ENCODE measurements at regions not wholly inside any gene's neighbourhood (a gene's known extent, or its start where the extent isn't known, plus 50 kb on each side); places are given as distances from the start of the nearest gene placed in this dataset.
"Not testable (repeated sequence)": the region's sequence is repeated elsewhere in the genome, so short reads cannot be mapped to it uniquely, and the experiment has no call there.

DNA sequence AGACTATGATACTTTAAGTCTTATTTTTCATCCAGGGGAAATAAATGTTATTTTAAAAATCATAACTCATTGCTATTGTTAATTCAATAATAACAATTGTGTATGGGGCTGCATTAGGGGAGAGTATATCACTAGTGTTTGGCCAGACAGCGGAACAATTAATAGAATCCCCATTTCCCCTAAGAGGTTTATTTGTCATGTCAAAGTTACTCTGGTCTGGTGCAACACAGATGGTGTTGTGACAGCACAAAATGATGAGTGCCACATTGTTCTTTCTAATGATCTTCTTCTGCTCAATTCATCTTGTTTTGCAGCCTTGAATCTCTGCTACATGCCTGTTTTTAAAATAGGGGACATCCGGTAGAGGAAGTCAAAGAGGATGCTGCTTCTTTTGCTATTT is 351.6 kb downstream of the NSUN3 start:
- no peak for DNase-seq

DNA sequence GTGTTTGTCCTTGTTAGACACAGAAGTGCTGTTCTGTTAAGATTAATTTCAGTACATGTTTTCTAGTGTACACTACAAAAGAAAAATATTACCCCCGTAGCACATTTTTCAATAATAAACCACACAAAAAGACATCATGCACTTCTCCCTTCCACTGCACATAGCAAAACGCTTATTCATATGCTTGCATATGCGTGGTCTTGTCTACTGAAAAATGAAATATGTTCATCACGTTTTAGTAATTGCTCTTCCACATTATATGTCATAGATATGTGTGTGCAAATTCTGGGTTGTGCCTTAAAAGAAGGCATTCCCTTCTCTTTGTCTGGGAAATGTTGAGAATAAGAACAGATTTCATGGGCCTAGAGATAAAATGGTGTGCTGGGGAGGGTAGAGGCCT is 353.9 kb downstream of the NSUN3 start:
- DNase-seq = no peak

DNA sequence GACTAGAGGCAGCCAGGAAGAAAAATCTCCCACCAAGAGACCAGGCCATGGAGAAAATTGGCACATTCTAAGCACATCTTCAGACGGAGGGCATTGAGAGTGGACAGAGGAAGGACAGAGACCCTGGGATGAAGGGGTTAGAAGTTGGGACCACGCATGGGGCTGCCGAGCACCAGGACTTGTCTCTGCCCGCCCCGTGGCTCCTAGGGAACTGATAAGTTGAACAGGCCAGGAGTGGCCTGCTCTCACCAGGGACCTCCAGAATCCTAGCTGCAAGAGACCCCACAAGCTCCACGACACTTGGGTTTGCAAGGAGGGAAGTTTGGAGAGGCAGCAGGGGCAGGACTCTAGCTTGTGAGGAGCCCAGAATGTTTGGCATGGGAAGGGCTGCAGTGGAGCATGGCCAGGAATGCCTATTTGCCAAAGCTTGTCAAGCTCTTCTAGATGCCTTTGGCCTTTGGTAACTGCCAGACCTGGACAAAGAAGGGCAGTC is 355.1 kb downstream of the NSUN3 start:
- DNase-seq = no peak

DNA sequence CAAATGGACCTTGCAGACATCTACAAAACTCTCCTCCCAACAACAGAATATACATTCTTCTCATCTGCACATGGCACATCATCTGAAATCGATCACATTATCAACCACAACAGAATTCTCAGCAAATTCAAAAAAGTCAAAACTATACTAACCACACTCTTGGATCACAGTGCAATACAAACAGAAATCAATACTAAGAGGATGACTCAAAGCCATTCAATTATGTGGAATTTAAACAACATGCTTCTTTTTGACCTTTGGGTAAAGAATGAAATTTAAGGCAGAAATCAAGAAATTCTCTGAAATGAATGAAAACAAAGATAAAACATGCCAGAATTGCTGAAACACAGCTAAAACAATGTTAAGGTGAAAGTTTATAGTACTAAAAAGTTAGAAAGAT is 358.1 kb downstream of the NSUN3 start:
- no peak for DNase-seq

DNA sequence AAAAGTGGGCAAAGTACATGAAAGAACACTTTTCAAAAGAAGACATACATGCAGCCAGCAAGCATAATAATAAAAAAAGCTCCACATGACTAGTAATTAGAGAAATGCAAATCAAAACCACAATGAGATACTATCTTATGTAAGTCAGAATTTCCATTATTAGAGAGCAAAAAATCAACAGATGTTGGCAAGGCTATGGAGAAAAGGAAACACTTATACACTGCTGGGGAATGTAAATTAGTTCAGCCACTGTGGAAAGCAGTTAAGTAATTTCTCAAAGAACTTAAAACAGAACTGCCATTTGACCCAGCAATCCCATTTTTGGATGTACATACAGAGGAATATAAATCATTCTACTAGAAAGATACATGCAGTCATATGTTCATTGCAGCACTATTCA is 360.7 kb downstream of the NSUN3 start:
- DNase-seq = no peak

DNA sequence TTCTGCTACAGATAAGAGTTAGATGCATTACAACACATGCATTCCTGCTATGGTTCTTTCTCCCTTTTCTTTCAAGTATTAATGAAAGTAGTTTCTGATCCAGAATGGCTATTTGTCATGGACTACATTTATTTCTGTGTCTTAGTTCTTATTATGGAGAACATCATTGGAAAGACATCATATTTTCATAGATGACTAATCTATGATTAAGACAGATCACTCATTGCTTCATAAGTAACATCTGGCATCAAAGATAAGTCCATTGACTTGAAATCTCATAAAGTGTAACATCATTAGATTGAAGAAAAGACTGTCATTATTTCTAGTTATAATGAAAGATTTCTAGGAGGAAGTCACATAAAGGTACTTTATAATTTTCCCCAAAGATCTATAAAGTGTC is 366.7 kb downstream of the NSUN3 start:
- DNase-seq = no peak

DNA sequence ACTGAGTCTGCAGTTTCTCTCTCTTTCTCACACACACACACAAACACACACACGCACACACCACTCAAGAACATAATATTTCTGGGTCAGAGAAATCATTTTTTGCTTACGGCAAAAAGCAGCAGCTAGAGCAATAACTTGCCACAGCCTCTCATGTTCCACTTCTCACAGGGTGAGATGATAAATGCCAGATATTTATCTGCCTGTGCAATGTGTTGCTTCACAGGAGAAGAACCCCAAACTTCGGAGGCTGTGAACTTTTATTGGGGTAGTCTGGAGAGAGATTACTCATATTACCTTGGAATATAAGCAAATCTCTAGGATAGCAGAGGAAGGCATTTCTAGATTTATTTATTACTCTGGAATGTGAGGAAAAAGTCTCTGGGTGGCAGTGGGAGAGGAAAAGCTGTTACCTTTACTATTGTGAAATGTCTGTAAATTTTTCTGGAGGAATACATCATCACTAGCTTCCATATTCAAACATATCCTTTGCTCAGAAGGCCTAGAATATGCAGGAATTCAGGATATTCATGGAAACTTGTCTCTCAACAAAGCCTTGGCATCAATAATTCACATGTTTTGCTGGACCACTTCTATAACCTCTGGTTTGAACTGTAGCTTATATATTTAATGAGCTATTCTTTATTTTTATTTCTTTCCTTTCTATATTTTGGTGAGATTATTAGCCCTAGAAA is 369.2 kb downstream of the NSUN3 start:
- DNase-seq = no peak

DNA sequence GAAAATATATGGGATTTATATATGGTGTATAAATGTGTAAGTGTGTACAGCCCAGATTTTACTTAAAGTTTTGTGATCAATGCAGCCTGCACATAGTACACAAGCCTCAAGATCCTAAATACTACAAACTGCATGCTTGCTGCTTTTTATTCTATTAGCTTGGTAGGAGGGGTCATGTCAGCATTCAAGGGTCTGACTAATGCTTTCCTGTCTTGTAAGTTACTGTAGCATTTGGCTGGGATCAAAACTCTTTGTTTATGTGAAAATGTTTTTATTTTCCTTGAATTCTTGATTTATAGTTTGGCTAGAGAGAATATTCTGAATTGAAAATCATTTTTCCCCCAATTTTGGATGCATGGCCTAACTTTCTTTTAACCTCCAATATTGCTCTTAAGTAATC is 370.9 kb downstream of the NSUN3 start:
- DNase-seq = no peak

DNA sequence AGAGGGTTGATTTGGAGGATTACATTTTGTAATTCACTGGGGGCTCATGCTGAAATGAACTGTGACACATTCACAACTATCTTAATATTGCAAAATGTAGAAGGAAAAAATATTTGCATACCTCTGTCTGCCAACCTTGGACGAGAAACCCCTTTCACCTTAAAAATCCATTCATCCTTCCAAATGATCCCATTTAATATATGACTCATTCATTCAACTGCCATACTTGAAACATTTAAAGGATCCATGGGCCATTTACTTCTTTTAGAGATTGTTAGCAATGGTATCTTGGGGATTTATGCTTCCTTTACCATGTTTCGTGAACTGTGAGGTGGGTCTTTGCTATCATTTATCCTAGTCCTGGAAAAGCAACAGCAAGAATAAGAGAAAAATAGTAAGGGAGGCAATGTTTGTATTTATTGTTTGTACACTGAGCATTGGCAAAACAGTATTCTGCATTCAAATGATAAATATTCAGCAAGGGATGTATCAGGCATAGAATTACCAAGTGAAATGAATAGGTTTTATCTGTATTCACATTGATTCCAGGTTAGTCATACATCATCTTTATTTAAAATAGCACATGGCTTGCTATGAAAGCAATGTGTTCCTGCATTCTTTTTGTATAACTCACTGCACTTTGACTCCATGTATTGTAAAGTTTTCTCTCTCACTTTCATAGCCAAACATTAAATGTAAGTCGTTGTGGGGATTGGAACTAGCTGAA is 378.1 kb downstream of the NSUN3 start:
- no peak for DNase-seq

DNA sequence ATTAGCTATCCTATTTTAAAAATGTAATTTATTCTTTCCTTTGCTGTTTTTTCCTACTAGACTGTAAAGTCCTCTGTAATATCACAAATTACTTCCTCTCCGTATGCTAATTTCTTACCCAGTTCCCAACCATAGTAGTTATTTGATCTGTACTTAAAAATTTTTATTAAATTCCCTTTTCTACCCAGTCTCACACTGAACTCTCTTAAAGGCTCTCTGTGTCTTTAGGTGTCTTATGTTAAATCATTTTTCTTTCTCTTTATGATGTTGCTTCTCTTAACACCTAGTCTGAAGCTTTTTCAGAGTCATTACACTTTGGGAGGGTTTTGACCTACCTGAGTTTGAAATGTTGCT is 378.6 kb downstream of the NSUN3 start:
- no peak for DNase-seq

DNA sequence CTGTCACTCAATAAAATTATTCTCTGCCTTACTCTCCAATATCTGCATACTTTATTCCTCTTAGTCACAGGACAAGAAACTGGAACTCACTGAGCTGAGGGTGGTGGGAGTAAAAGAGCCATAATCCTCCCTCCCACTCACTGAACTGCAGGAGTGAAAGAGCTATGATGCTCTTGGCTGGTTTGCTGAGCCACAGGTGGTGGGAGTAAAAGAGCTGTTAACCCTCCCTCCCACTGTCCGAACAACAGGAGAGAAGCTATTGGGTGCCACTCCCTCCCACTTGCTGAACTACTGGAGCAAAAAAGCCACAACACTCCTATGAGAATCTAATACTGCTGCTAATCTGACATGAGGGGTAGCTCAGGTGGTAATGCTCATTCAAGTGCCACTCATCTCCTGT is 391.0 kb downstream of the NSUN3 start:
- no peak for DNase-seq

DNA sequence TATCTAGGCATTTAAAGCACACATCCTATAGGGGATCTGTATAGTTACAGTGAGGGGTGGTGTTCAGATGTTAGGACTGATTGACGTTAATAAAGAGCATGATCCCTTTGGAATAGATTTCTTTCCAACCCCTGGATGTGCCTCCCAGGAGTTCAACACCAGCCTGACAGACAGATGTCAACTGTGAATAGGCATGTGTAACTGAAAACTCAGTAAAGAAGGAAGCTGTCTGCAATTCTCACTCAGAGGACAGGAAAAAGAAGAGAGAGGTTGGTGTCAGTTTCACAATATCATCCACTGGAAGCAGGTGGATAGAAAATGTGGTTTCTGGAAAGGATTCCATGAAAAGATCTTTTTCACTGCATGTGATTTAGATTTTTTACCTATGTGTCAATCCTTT is 396.3 kb downstream of the NSUN3 start:
- DNase-seq = no peak

DNA sequence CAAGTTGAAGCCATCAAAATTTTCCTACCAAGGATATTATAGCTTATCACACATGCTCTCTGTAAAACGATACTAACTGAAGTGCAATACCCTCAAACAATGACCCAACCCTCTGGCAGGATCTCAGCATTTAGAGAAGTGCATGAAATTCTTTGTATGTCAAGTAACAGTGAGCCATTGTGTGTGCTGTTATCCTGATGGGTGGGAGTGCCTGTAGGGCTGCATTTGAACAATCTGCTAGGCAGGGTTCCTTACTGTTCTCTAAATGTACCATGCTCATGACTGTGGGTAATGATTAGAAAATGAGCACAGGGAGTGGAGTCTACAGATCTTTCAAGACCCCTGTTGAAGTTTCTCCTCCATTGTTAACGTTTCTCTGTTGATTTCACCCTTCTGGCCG is 398.1 kb downstream of the NSUN3 start:
- no peak for DNase-seq

DNA sequence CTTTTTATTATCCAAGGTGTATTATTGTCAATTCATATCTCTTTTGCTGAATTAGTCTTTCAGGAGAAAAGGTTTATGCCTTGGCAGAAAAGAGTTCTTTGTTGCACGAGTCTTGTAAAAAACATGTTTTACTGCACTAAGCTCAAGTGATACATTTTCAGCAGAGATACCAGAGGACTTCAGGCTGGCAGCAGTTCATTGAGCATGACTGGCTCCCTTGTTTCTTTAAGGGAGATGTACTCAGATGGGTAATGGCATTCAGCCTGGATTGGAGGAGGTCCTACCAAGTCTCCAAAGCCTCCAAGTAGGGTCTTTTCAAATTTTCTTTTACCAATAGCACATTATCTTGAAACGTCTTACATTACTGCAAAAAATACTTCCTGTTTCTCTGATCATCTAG is 400.1 kb downstream of the NSUN3 start:
- DNase-seq = no peak

DNA sequence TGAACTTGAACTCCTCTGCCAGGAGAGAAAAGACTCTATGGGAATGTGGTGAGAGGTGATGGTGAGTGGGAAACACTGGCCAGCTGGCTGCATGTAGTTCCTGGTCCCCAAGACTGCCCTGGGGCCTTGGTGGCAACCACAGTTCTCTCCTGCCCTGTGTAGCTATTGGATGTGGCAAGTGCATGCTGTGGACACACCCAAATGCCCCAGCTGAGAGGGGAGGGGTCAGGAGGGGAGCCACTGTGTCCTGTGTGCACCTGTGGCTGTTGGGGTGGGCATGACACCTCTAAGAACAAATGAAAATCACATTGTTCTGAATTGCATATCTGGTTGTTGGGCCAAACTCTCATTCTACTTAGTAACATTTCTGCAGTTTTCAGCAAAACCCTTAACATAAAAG is 409.6 kb downstream of the NSUN3 start:
- no peak for DNase-seq

DNA sequence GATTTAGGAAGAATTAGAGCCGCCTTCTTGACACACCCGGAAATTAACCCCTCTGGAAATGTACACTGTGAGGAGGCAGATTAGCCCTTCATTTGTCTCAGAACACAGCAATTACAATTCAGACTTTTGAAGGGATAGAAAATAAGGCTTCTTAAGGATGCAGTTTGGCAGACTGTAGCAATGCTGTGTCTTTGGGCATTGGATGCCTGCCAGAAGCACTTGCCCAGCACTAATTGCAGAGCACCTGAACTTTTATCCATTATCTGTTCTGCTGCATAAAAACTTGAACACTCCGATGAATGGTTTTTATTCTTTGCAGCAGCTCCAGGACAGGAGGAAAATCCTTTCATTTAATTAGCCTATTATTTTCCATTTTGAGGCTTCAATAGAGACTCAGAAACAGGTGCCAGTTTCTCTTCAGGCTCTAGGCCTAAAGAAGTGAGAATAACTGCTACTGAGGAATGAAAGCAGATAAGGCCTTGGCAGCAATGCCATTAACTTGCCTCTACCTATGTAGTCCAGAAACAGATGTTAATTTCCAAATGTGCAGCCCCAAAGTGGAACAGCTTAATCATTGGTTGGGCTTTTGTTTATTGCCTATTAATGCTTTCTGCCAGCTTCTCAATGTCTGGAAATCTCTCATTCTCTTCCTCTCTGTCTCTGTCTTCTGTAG is 418.5 kb downstream of the NSUN3 start:
- DNase-seq = no peak

DNA sequence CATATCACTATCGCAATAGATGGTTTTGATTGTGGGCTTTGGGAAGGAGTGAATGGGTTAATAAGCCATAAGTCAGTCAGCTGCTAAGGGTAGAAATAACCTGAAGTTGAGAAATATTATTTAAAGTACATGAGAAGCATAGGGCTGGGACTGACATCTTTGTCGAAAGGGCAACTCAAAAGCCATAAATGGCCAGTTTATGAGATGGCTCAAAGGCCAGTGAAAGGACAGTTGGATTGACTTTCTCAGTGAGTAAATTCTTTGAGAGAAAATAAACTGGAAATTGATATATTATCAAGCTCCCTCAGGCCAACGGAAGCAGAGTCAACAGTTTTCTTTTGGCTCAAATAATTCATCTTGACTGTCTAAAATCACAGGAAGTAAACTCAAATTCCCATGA is 419.8 kb downstream of the NSUN3 start:
- no peak for DNase-seq

DNA sequence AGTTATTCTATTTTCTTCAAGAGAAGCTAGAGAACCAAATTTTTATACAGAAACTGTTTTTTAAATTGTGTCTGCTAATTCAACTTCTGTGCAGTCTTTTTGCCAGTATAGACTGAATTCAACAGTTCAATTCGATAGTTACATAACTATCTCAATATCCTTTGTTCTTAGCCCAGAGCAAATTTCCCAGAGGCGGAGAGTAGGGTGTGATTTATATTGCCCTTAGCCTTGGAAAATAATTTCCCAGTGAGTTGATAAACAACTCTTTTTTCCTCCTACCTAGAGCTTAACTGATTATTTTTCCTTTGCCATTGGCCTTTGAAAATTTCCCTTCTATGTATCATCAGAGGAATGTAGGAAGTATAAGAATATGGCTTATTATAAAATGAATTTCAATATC is 420.5 kb downstream of the NSUN3 start:
- no peak for DNase-seq

DNA sequence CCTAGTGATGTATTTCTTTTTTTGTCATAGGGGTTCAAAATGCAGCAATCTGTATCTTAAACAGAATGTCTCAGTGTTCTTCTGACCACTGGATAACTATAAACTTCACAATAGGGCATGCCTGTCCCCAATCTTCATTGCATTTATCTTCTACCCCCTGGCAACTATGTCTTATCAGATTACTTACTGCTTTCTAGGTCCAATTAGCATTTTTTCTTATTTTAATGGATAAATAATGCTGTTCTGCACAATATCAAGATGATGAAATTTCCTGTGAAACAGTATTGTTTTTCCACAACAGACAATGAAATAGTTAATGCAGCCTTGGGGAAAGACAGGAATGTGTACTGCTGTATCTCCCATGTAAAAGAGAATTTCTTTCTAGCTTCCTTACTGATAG is 432.1 kb downstream of the NSUN3 start:
- DNase-seq = no peak

DNA sequence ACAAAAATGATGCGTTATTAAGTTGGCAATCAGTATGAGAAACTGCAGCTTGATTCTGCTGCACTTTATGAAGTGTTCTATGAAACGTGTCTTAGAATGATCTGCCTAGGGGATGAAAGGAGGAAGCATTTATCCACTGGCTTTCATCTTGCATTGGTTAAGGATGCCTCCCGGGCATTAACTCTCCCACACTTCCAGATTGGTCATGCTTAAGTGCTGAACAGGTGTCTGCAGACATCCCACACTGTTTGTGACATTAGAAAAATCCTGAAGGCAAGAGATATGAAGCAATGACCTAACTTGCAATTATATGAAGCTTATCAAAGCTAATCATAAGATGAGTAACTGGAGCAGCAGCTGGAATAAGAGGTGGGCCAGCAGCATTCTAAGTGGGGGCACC is 437.3 kb downstream of the NSUN3 start:
- DNase-seq = no peak

DNA sequence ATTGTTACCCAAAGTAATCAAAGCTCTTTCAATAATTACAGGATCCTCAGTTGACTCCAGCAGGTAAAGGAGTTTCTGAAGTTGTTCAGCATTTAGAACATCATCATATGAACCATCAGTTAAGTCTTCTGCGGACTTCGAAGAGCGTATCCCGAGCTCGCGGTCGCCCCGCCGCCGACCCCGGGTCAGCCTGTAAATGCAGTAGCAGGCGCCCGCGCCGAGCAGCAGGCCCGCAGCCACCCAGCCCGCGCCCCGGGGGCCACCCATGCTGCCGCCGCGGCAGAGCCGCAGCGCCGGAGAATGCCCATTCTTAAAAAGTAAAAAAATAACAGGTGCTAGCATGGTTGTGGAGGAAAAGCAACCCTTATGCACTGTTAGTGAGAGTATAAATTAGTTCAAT is 444.5 kb downstream of the NSUN3 start:
- DNase-seq = not testable (repeated sequence)

DNA sequence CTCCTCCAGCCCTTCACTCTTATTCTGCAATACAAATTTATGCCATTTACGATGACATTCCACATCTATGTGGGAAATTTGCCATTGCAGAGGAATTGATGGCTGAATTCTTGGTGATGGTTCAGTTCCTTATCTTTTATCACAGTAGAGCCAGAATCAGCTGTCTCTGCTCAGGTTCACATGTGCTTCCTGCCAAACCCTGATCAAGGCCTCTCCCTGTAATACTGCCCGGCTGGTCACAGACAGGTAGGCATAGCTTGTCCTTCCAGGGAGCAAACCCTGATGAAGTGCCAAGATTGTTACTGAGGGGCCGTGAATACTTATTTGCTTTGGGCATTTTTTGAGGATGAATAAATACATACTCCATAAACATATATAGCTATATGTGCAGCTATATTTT is 450.0 kb downstream of the NSUN3 start:
- DNase-seq = no peak

DNA sequence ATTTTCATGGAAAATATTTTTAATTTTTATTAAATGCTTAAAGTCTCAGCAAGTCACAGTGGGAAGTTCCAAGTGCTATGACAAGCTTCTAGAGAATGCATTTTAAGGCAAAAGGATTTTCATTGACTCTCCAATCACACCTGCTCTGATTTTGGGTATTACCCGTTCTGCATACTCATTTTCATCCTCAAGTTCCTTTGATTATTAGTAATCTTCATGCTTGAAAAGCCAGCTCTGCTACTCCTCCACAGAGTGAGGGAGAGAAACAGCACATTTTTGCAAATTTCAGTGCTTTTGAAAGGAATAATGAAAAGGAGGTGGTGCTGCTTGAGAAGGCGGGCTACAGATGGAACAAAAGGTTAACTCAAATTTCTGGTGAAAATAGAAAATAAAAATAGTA is 450.7 kb downstream of the NSUN3 start:
- DNase-seq = no peak

DNA sequence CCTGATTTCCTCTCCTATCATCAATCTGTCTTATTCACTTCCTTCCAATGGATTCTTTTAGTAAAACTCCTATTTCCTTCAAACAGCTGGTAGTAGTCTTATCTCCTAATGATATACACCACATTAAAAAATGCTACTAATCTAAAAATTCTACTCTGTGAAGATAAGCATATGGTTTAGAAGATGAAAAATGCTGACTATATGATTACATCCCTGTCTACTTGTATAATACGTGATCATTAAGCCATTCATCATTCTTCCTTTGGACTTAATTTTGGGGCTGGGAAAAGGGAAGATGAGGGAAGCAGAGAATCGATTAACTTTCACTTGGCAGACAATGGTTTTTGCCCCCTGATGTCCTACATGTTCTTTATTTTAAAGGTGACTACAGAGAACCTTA is 453.1 kb downstream of the NSUN3 start:
- DNase-seq = no peak

Measured in stimulated activated CD4-positive, alpha-beta T cell treated with anti-CD3 and anti-CD28 coated beads, Interleukin-4, amount 100 ng/mL, for 24 hours (primary cell).